ENCODE measurements at regions not wholly inside any gene's neighbourhood (a gene's known extent, or its start where the extent isn't known, plus 50 kb on each side); places are given as distances from the start of the nearest gene placed in this dataset.
"Not testable (repeated sequence)": the region's sequence is repeated elsewhere in the genome, so short reads cannot be mapped to it uniquely, and the experiment has no call there.

- not testable (repeated sequence) for DNase-seq (ENCODE audit: low read depth in 2 of 2, low spot score in 1 of 2)
These were observed 121.1 kb downstream of the TAF11L14 start for GRCh38 chr5:17755406-17755805.

- no peak for DNase-seq (ENCODE audit: low read depth in 2 of 2, low spot score in 1 of 2)
These were observed 127.1 kb downstream of the TAF11L14 start for GRCh38 chr5:17761326-17761725.

GRCh38 chr5:17763301-17763700 is 129.0 kb downstream of the TAF11L14 start:
- no peak for DNase-seq (ENCODE audit: low read depth in 2 of 2, low spot score in 1 of 2)

GRCh38 chr5:17766031-17766430 is 131.8 kb downstream of the TAF11L14 start:
- DNase-seq (ENCODE audit: low read depth in 2 of 2, low spot score in 1 of 2) = no peak

- no peak for DNase-seq (ENCODE audit: low read depth in 2 of 2, low spot score in 1 of 2)
These were observed 135.0 kb downstream of the TAF11L14 start for GRCh38 chr5:17769277-17769676.

GRCh38 chr5:17772232-17772631 is 138.0 kb downstream of the TAF11L14 start:
- no peak for DNase-seq (ENCODE audit: low read depth in 2 of 2, low spot score in 1 of 2)

- DNase-seq (ENCODE audit: low read depth in 2 of 2, low spot score in 1 of 2) = no peak
These were observed 151.5 kb downstream of the TAF11L14 start for GRCh38 chr5:17785774-17786173.

GRCh38 chr5:17788351-17788750 is 154.1 kb downstream of the TAF11L14 start:
- no peak for DNase-seq (ENCODE audit: low read depth in 2 of 2, low spot score in 1 of 2)

GRCh38 chr5:17794201-17794600 is 159.9 kb downstream of the TAF11L14 start:
- DNase-seq (ENCODE audit: low read depth in 2 of 2, low spot score in 1 of 2) = no peak

GRCh38 chr5:17794815-17795214 is 160.6 kb downstream of the TAF11L14 start:
- DNase-seq (ENCODE audit: low read depth in 2 of 2, low spot score in 1 of 2) = no peak

GRCh38 chr5:17796142-17796541 is 161.9 kb downstream of the TAF11L14 start:
- no peak for DNase-seq (ENCODE audit: low read depth in 2 of 2, low spot score in 1 of 2)

GRCh38 chr5:17796757-17797396 is 162.6 kb downstream of the TAF11L14 start:
- DNase-seq (ENCODE audit: low read depth in 2 of 2, low spot score in 1 of 2) = no peak

GRCh38 chr5:17799521-17799920 is 165.3 kb downstream of the TAF11L14 start:
- DNase-seq (ENCODE audit: low read depth in 2 of 2, low spot score in 1 of 2) = no peak

GRCh38 chr5:17801595-17801994 is 167.3 kb downstream of the TAF11L14 start:
- DNase-seq (ENCODE audit: low read depth in 2 of 2, low spot score in 1 of 2) = no peak

- no peak for DNase-seq (ENCODE audit: low read depth in 2 of 2, low spot score in 1 of 2)
These were observed 168.0 kb downstream of the TAF11L14 start for GRCh38 chr5:17802256-17802655.

- no peak for DNase-seq (ENCODE audit: low read depth in 2 of 2, low spot score in 1 of 2)
These were observed 169.7 kb downstream of the TAF11L14 start for GRCh38 chr5:17803971-17804370.

- no peak for DNase-seq (ENCODE audit: low read depth in 2 of 2, low spot score in 1 of 2)
These were observed 171.1 kb downstream of the TAF11L14 start for GRCh38 chr5:17805227-17805825.

GRCh38 chr5:17806818-17807468 is 172.7 kb downstream of the TAF11L14 start:
- no peak for DNase-seq (ENCODE audit: low read depth in 2 of 2, low spot score in 1 of 2)

- no peak for DNase-seq (ENCODE audit: low read depth in 2 of 2, low spot score in 1 of 2)
These were observed 174.3 kb downstream of the TAF11L14 start for GRCh38 chr5:17808566-17808965.

GRCh38 chr5:17810734-17811133 is 176.5 kb downstream of the TAF11L14 start:
- DNase-seq (ENCODE audit: low read depth in 2 of 2, low spot score in 1 of 2) = no peak

GRCh38 chr5:17813214-17813613 is 179.0 kb downstream of the TAF11L14 start:
- DNase-seq (ENCODE audit: low read depth in 2 of 2, low spot score in 1 of 2) = no peak

GRCh38 chr5:17816505-17816904 is 182.2 kb downstream of the TAF11L14 start:
- no peak for DNase-seq (ENCODE audit: low read depth in 2 of 2, low spot score in 1 of 2)

GRCh38 chr5:17816944-17817343 is 182.7 kb downstream of the TAF11L14 start:
- no peak for DNase-seq (ENCODE audit: low read depth in 2 of 2, low spot score in 1 of 2)

All from stimulated activated CD8-positive, alpha-beta memory T cell treated with anti-CD3 and anti-CD28 coated beads, Interleukin-4, amount 100 ng/mL, for 4 hours (primary cell).